KMS-11 (cell line): ENCODE measurements at regions not wholly inside any gene's neighbourhood (a gene's known extent, or its start where the extent isn't known, plus 50 kb on each side); places are given as distances from the start of the nearest gene placed in this dataset.
"Not testable (repeated sequence)": the region's sequence is repeated elsewhere in the genome, so short reads cannot be mapped to it uniquely, and the experiment has no call there.

Source experiments
- H2AFZ ChIP-seq: fragments of 200-600 bp; sonication (generic); 2 replicates; pipeline ENCODE4 v1.6.1; 2016; ENCODE audit warnings: antibody characterized with exemption, mixed run types, low read depth
- H3K27ac ChIP-seq: fragments of 200-600 bp; sonication (generic); 2 replicates; pipeline ENCODE4 v1.6.1; 2016; ENCODE audit warnings: mild to moderate bottlenecking, mixed run types
- H3K27me3 ChIP-seq: fragments of 200-600 bp; sonication (generic); 2 replicates; pipeline ENCODE4 v1.6.1; 2017; ENCODE audit warnings: mild to moderate bottlenecking, low read depth, mixed run types, moderate library complexity; ENCODE audit not compliant: insufficient read depth
- H3K36me3 ChIP-seq: fragments of 200-600 bp; sonication (generic); 2 replicates; pipeline ENCODE4 v1.6.1; 2017; ENCODE audit warnings: mild to moderate bottlenecking, mixed run types; ENCODE audit not compliant: insufficient read depth
- H3K4me1 ChIP-seq: fragments of 200-600 bp; sonication (generic); 2 replicates; pipeline ENCODE4 v1.6.1; 2016; ENCODE audit warnings: mild to moderate bottlenecking, low read depth, mixed run types; ENCODE audit not compliant: poor library complexity, severe bottlenecking
- H3K4me2 ChIP-seq: fragments of 200-600 bp; sonication (generic); 2 replicates; pipeline ENCODE4 v1.7.0; 2016; ENCODE audit warnings: mild to moderate bottlenecking, mixed run types
- H3K4me3 ChIP-seq: fragments of 200-600 bp; sonication (generic); IDR thresholded peaks from 2 replicates; pipeline ENCODE4 v1.6.1; 2017; ENCODE audit warnings: low read depth, low read length, mixed read lengths; ENCODE audit not compliant: insufficient read depth
- H3K79me2 ChIP-seq: fragments of 200-600 bp; sonication (generic); 2 replicates; pipeline ENCODE4 v1.6.1; 2016; ENCODE audit warnings: low read depth, mixed run types; ENCODE audit not compliant: insufficient read depth
- H3K9ac ChIP-seq: fragments of 200-600 bp; sonication (generic); 2 replicates; pipeline ENCODE4 v1.6.1; 2016; ENCODE audit warnings: mild to moderate bottlenecking, mixed run types
- H4K20me1 ChIP-seq: fragments of 200-600 bp; sonication (generic); 2 replicates; pipeline ENCODE4 v1.6.1; 2016; ENCODE audit warnings: mild to moderate bottlenecking, mixed run types; ENCODE audit not compliant: insufficient read depth
- TF ChIP-seq, protein P1 (sequence below): fragments of 200-600 bp; sonication (generic); conservative IDR thresholded peaks from 2 replicates; pipeline ENCODE4 v1.6.1; 2017; ENCODE audit warnings: low read depth, mild to moderate bottlenecking, antibody characterized with exemption, low read length, moderate library complexity, mixed read lengths

DNA sequence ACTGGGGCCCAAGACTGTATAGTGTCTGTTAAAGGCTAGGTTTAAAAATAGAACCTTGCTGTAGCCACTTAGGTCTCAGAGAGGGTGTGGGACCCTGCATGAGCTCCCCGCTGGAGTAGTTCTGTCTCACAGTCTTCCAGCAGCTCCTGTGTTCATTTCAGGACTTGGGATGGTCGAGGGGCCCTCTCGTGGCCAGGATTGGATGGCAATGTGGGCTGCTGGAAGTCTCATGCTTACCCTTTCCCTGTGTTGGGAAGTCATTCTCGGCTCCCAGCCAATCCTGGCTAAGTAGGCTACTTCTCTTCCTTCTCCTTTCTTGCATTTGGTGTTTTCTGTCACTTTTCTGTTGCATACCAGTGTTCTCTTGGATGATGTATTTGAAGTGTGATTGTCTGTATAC is 284.0 kb upstream of the GCFC2 start:
- Histone ChIP-seq H3K27ac (no peak overlapping the region), H3K27me3 (no peaks in the 10 kb centered on the region), H3K36me3 (no peaks in the 10 kb centered on the region), H3K9ac (no peak overlapping the region), H3K79me2 (no peaks in the 10 kb centered on the region), H4K20me1 (no peaks in the 10 kb centered on the region), H3K4me2 (no peak overlapping the region), H2AFZ (no peak overlapping the region), H3K4me3 (no peak overlapping the region), H3K4me1 (no peaks in the 10 kb centered on the region)
- TF ChIP-seq, protein P1, sequence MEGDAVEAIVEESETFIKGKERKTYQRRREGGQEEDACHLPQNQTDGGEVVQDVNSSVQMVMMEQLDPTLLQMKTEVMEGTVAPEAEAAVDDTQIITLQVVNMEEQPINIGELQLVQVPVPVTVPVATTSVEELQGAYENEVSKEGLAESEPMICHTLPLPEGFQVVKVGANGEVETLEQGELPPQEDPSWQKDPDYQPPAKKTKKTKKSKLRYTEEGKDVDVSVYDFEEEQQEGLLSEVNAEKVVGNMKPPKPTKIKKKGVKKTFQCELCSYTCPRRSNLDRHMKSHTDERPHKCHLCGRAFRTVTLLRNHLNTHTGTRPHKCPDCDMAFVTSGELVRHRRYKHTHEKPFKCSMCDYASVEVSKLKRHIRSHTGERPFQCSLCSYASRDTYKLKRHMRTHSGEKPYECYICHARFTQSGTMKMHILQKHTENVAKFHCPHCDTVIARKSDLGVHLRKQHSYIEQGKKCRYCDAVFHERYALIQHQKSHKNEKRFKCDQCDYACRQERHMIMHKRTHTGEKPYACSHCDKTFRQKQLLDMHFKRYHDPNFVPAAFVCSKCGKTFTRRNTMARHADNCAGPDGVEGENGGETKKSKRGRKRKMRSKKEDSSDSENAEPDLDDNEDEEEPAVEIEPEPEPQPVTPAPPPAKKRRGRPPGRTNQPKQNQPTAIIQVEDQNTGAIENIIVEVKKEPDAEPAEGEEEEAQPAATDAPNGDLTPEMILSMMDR, result no peak

DNA sequence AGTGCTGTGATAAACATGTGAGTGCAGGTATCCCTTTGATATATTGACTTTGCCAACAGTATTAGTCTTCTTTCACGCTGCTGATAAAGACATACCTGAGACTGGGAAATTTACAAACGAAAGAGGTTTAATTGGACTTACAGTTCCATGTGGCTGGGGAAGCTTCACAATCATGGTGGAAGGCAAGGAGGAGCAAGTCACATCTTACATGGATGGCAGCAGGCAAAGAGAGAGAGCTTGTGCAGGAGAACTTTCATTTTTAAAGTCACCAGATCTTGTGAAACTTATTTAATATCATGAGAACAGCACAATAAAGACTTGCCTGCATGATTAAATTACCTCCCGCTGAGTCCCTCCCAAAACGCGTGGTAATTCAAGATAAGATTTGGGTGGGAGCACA is 277.9 kb upstream of the GCFC2 start:
- not testable (repeated sequence) for H2AFZ ChIP-seq, H3K4me1 ChIP-seq, H3K4me2 ChIP-seq, H3K27ac ChIP-seq, H3K4me3 ChIP-seq, H3K27me3 ChIP-seq, H4K20me1 ChIP-seq, H3K79me2 ChIP-seq, H3K9ac ChIP-seq, H3K36me3 ChIP-seq

DNA sequence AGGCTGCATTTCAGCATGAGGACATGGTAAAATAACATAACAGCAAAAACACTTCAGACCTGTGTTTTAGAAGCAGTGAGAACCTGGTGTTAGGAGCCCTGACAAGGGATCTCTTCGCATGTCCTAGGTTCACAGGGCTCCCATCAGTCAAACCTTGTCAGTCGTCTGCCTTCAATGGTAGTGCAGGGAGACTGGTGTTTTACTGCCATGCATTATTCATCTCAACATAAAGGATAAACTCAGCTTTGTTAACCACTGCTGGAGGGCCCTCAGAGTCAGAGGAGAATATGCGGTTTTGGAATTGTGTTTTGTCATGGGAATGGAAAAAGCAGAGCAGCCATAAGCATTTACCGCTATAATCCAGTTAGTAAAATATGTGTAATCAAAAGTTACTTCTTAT is 275.9 kb upstream of the GCFC2 start:
- H3K27ac ChIP-seq, result no peak overlapping the region
- TF ChIP-seq, protein P1, result no peak
- no peak overlapping the region for H2AFZ ChIP-seq
- no peak overlapping the region for H3K4me3 ChIP-seq
- H3K27me3 ChIP-seq, result no peaks in the 10 kb centered on the region
- no peak overlapping the region for H3K4me2 ChIP-seq
- H3K79me2 ChIP-seq, result no peaks in the 10 kb centered on the region
- H4K20me1 ChIP-seq, result no peaks in the 10 kb centered on the region
- no peak overlapping the region for H3K9ac ChIP-seq
- H3K4me1 ChIP-seq, result no peaks in the 10 kb centered on the region
- no peaks in the 10 kb centered on the region for H3K36me3 ChIP-seq

DNA sequence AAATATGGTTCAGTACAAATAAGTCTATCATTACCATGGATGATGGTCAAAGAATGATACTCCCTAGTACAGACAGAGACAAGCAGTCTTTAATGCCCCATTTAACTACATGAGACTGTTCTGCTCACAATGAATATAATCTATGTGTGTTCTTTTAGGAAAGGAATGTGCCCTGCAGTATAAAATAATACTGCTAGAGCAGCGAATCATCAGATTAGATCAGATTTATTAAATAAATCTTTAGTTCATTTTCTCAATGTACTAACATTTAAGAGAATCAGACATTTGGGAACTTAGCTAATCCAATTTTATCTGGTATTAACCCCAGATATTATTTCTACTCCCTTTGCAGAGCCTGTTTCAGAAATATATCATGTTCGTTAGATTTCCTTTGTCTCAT is 272.0 kb upstream of the GCFC2 start:
- Histone ChIP-seq H2AFZ (no peak overlapping the region), H4K20me1 (no peaks in the 10 kb centered on the region), H3K4me1 (no peaks in the 10 kb centered on the region), H3K4me2 (no peak overlapping the region), H3K36me3 (no peaks in the 10 kb centered on the region), H3K9ac (no peak overlapping the region), H3K27ac (no peak overlapping the region), H3K79me2 (no peaks in the 10 kb centered on the region), H3K4me3 (no peak overlapping the region), H3K27me3 (no peaks in the 10 kb centered on the region)
- TF ChIP-seq, protein P1, result no peak

DNA sequence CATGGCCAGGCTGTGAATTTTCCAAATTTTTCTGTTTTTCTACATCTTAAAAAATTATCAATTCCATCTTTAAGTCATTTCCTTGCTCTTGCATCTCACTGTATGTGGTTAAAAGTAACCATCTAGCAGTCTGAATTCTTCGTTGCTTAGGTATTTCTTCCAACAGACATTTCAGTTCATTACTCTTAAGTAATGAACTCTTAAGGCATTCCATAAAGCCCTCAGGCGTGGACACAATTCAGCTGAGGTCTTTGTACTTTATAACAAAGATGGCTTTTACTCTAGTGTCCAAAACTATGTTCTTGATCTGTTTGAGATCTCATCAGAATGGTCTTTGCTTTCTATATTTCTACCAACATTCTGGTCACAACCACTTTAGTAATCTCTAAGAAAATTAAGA is 253.9 kb upstream of the GCFC2 start:
- no peaks in the 10 kb centered on the region for H3K79me2 ChIP-seq
- TF ChIP-seq, protein P1, result no peak
- no peaks in the 10 kb centered on the region for H3K4me1 ChIP-seq

More for the DNA sequence above, 253.9 kb upstream of the GCFC2 start:
- Histone ChIP-seq H3K9ac (no peak overlapping the region), H3K27me3 (no peaks in the 10 kb centered on the region), H3K4me2 (no peak overlapping the region), H3K36me3 (no peaks in the 10 kb centered on the region), H3K27ac (no peak overlapping the region), H4K20me1 (no peaks in the 10 kb centered on the region), H3K4me3 (no peak overlapping the region), H2AFZ (no peak overlapping the region)
